GM12892 (cell line): ENCODE measurements at regions not wholly inside any gene's neighbourhood (a gene's known extent, or its start where the extent isn't known, plus 50 kb on each side); places are given as distances from the start of the nearest gene placed in this dataset.

Experiments used
- POLR2A ChIP-seq: IDR thresholded peaks from 2 replicates; pipeline ENCODE4 v1.6.1; 2011; ENCODE audit warnings: low read depth, low read length, control low read depth
- POLR2AphosphoS5 ChIP-seq: IDR thresholded peaks from 2 replicates; pipeline ENCODE4 v1.6.1; 2011; ENCODE audit warnings: low read depth, low read length, control low read depth

GRCh38 chr22:48222742-48223487 is 1460.5 kb downstream of the TBC1D22A start:
- TF ChIP-seq POLR2A (no peak), POLR2AphosphoS5 (no peak)
